RWPE2 (cell line): ENCODE measurements at regions not wholly inside any gene's neighbourhood (a gene's known extent, or its start where the extent isn't known, plus 50 kb on each side); places are given as distances from the start of the nearest gene placed in this dataset.

Source experiments
- ATAC-seq: fragments of 200-7000 bp; cut with Tn5 transposase; 3 replicates; pipeline ENCODE4 v1.9.1; 2021; ENCODE audit warnings: low read depth
- DNase-seq: peaks from one replicate; pipeline ENCODE4 v3.0.0-alpha.2; 2020; ENCODE audit warnings: low spot score
- H3K27ac ChIP-seq: fragments of 450-650 bp; 2 replicates; pipeline ENCODE4 v1.5.1; 2017; ENCODE audit warnings: mild to moderate bottlenecking; ENCODE audit not compliant: poor library complexity, severe bottlenecking
- H3K27me3 ChIP-seq: fragments of 250-450 bp; sonication (Bioruptor Pico); 2 replicates; pipeline ENCODE4 v1.5.1; 2021; ENCODE audit warnings: mild to moderate bottlenecking, moderate library complexity; ENCODE audit not compliant: insufficient read depth, poor library complexity, severe bottlenecking
- H3K36me3 ChIP-seq: fragments of 250-450 bp; sonication (Bioruptor Pico); 2 replicates; pipeline ENCODE4 v1.5.1; 2020; ENCODE audit warnings: low read depth, mild to moderate bottlenecking, moderate library complexity
- H3K4me1 ChIP-seq: fragments of 250-450 bp; sonication (Bioruptor Pico); 2 replicates; pipeline ENCODE4 v1.5.1; 2021; ENCODE audit warnings: mild to moderate bottlenecking, moderate library complexity; ENCODE audit not compliant: insufficient read depth, poor library complexity, severe bottlenecking
- H3K4me3 ChIP-seq: fragments of 250-450 bp; sonication (Bioruptor Pico); 2 replicates; pipeline ENCODE4 v1.5.1; 2021; ENCODE audit warnings: mild to moderate bottlenecking, moderate library complexity; ENCODE audit not compliant: severe bottlenecking
- H3K9me3 ChIP-seq: fragments of 250-450 bp; sonication (Bioruptor Pico); 2 replicates; pipeline ENCODE4 v1.5.1; 2021; ENCODE audit warnings: mild to moderate bottlenecking, moderate library complexity; ENCODE audit not compliant: severe bottlenecking
- TF ChIP-seq, protein P1 (sequence below): fragments of 450-650 bp; IDR thresholded peaks from one replicate; pipeline ENCODE4 v1.5.1; 2017; ENCODE audit warnings: mild to moderate bottlenecking, moderate library complexity; ENCODE audit not compliant: poor library complexity, severe bottlenecking

DNA sequence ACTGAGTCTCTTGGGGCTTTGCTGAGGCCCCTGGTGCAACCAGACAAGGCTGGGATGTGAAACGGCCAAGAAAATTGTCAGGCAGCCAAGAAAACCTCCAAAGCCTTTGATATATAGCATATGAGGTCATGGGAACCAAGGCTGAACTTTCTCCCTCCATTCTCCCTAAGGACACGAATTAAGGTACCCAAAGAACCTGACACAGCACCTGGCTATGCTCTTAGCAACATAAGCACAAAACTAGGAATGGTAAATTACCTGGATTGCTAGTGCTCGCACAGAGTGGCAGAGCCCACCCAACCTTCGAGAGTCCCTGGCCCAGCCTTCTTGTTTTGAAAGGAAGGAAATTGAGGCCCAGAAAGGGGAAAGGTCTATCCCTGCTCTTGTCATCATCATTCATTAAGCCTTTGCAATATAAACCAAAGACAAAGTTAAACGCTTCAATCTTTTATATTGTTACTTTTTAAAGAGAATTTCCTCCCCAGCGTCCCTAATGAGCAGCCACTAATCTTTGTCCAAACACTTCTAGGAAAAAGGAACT, 220.0 kb upstream of the NR4A3 start:
- Histone ChIP-seq H3K27ac (no peak overlapping the region), H3K36me3 (no peaks in the 10 kb centered on the region), H3K9me3 (no peaks in the 10 kb centered on the region), H3K27me3 (no peaks in the 10 kb centered on the region), H3K4me3 (no peak overlapping the region), H3K4me1 (no peaks in the 10 kb centered on the region)
- TF ChIP-seq, protein P1, sequence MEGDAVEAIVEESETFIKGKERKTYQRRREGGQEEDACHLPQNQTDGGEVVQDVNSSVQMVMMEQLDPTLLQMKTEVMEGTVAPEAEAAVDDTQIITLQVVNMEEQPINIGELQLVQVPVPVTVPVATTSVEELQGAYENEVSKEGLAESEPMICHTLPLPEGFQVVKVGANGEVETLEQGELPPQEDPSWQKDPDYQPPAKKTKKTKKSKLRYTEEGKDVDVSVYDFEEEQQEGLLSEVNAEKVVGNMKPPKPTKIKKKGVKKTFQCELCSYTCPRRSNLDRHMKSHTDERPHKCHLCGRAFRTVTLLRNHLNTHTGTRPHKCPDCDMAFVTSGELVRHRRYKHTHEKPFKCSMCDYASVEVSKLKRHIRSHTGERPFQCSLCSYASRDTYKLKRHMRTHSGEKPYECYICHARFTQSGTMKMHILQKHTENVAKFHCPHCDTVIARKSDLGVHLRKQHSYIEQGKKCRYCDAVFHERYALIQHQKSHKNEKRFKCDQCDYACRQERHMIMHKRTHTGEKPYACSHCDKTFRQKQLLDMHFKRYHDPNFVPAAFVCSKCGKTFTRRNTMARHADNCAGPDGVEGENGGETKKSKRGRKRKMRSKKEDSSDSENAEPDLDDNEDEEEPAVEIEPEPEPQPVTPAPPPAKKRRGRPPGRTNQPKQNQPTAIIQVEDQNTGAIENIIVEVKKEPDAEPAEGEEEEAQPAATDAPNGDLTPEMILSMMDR: no peak
- no peak for DNase-seq
- ATAC-seq: no peak

GRCh38 chr9:99602854-99603253, 218.8 kb upstream of the NR4A3 start:
- TF ChIP-seq, protein P1: no peak
- ATAC-seq (no peak), DNase-seq (no peak)
- H3K36me3 ChIP-seq: no peaks in the 10 kb centered on the region
- H3K27me3 ChIP-seq: no peaks in the 10 kb centered on the region
- H3K9me3 ChIP-seq: no peaks in the 10 kb centered on the region
- H3K27ac ChIP-seq: no peak overlapping the region
- no peak overlapping the region for H3K4me3 ChIP-seq
- H3K4me1 ChIP-seq: no peaks in the 10 kb centered on the region

- Histone ChIP-seq H3K4me3 (no peak overlapping the region), H3K4me1 (no peaks in the 10 kb centered on the region), H3K27ac (no peak overlapping the region), H3K27me3 (no peaks in the 10 kb centered on the region), H3K36me3 (no peaks in the 10 kb centered on the region), H3K9me3 (no peaks in the 10 kb centered on the region)
- TF ChIP-seq, protein P1: no peak
- DNase-seq (no peak), ATAC-seq (no peak)
These were observed 216.5 kb upstream of the NR4A3 start for GRCh38 chr9:99605016-99605743.

GRCh38 chr9:99606296-99606695, 215.4 kb upstream of the NR4A3 start:
- TF ChIP-seq, protein P1: no peak
- H3K9me3 ChIP-seq: no peaks in the 10 kb centered on the region
- no peaks in the 10 kb centered on the region for H3K4me1 ChIP-seq
- no peaks in the 10 kb centered on the region for H3K27me3 ChIP-seq
- ATAC-seq: no peak
- H3K4me3 ChIP-seq: no peak overlapping the region
- no peak for DNase-seq
- H3K36me3 ChIP-seq: no peaks in the 10 kb centered on the region
- H3K27ac ChIP-seq: no peak overlapping the region

GRCh38 chr9:99606957-99607356, 214.7 kb upstream of the NR4A3 start:
- Histone ChIP-seq H3K27me3 (no peaks in the 10 kb centered on the region), H3K4me1 (no peaks in the 10 kb centered on the region), H3K36me3 (no peaks in the 10 kb centered on the region), H3K27ac (no peak overlapping the region), H3K4me3 (no peak overlapping the region), H3K9me3 (no peaks in the 10 kb centered on the region)
- DNase-seq (no peak), ATAC-seq (no peak)
- TF ChIP-seq, protein P1: no peak
